SKM-1 treated with dmso at 0.1 percent for 144 hours (cell line): ENCODE measurements at regions not wholly inside any gene's neighbourhood (a gene's known extent, or its start where the extent isn't known, plus 50 kb on each side); places are given as distances from the start of the nearest gene placed in this dataset.

Experiments
- DNase-seq: peaks from one replicate; lab custom pipeline; 2025; ENCODE audit not compliant: unreplicated experiment; lab: John Stamatoyannopoulos, UW

- no peak for DNase-seq
These were observed 168.4 kb upstream of the NHS start for GRCh38 chrX:17206584-17206983.

DNA sequence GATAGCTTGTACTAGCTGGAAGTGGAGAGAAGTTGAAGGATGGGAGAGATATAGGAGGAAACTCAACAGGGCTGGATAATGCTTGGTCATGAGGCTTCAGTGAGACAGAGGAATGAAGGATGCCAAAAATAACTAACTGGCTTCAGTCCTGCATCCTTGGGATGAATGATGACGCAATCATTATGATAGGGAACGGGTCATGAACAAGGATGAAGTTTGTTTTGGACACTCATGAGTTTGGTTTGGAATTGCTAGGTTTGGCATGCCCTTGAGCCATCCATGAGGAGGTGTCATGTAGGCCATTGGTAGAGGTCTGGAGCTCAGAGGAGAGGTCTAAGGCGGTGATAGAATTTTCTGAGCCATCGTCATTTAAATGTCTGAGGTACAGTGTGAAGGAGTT, 160.0 kb upstream of the NHS start:
- DNase-seq = no peak

- no peak for DNase-seq
These were observed 148.3 kb upstream of the NHS start for GRCh38 chrX:17226736-17227135.

- DNase-seq = no peak
These were observed 137.9 kb upstream of the NHS start for GRCh38 chrX:17237146-17237545.

DNA sequence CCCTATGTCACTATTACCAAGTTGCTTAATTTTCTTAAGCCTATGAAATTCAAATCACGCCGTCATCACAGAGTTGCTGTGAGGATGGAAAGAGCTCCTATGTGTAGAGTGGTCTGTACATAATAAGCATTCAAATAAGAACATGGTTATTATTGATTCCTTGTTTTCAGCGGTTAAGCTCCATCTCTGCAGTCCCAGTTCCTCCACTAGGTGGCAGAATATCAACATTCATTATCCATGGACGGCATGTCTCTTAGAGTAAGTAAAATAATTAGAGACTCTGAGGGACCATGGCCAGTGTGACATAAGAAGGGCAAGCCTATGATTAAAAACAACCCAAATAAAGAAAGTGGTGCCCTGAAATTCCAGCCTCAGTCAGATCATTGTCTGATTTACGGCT, 132.5 kb upstream of the NHS start:
- DNase-seq = no peak

GRCh38 chrX:17247144-17247543, 127.9 kb upstream of the NHS start:
- no peak for DNase-seq

GRCh38 chrX:17262123-17262522, 112.9 kb upstream of the NHS start:
- DNase-seq = no peak

DNA sequence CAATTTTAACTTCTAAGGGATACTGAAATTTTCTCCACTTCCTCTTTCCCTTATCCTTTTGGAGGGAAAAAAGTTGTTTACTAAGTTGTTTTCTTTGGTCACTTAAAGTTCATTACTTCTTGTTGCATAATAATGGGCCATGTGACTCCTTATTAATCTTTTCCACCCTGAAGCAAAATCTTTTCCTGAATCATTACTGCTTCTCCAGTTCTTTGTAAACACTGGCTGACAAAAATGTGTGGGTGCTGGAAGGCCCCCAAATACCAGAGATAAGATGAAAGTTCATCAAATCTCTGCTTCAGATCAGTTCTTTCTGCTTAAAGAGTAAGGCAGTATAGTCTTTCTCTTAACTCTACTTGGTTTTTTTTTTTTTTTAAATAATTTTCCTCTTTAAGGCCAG, 108.9 kb upstream of the NHS start:
- no peak for DNase-seq

DNA sequence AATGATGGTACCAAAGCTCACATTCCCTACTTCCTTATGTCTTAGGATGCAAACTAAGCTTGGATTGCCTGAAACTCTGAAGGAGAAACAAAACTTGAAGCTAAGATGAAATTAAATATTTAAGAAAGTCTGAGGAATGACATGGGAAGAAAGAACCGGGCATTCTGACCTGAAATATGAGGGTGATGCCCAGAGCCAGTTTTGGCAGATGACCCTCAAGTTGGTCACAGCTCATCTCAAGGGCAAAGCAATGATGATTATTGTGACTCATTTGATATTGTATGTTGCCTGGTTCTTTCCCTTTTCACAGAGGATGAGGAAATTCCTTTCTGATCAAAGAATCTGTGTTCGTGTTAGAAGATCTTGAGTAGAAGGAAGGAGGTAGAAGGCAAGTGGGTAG, 96.0 kb upstream of the NHS start:
- no peak for DNase-seq

DNA sequence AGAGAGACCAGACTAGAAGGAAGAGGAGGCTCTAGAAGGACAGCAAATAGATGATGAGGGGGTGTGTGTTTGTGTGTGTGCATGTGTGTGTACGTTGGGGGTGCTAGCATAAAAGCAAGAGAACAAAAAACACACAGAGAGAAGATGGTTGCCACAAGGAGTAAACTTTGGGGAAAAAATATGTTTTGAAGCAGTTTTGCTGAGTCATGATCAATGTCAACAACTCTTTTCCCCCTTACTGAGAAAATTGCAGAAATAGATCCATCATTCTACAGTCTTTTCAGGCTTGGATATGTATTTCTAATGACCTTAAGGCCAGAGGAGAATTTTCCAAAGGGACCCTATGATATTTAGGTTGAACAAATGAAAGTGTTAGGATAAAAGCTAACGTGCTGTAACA, 89.0 kb upstream of the NHS start:
- DNase-seq = no peak

GRCh38 chrX:17291171-17291900, 83.7 kb upstream of the NHS start:
- DNase-seq = no peak

DNA sequence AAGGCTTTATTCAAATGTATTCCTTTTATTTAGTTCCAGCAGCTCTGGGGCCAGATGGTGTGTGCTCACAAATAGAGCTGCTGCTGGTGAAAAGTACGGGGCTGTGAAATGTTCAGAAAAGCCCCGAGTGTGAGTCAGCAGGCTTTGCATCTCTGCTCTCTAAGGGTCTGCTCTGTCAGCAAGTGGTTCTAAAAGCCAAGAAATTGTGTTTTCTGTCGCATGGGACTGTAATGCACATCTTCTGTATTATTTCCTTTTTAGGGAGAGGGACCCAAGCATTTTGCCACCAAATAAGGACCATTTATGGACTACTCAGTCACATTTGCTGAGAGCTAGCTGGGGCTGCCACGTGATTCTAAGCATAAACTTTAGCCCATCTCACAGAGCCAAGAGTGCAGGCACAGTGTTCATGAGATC, 82.9 kb upstream of the NHS start:
- no peak for DNase-seq

DNA sequence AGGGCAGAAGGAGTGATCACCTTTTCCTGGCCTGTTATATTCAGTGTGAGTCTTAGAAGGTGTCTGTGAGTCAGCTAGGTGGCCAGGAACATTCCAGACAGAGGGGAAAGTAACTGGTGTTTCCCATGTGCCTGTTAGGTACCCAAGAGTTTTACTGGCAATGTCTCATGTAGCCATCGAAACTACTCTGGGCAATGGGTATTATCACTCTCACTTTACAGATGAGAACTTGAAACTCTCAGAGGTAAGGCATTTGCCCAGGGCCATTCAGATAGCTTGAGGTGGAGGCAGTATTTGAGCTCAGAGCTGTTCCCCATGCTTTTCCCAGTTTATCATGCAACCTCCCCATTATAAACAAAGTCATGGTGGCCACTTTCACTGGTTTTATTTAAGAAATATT, 80.4 kb upstream of the NHS start:
- DNase-seq = no peak

- no peak for DNase-seq
These were observed 79.2 kb upstream of the NHS start for GRCh38 chrX:17295791-17296190.

GRCh38 chrX:17298564-17298963, 76.4 kb upstream of the NHS start:
- DNase-seq = peak; percentile 0

- DNase-seq = no peak
These were observed 75.8 kb upstream of the NHS start for GRCh38 chrX:17299206-17299605.

- DNase-seq = no peak
These were observed 51.6 kb upstream of the NHS start for GRCh38 chrX:17323397-17323796.
